Renal pelvis (tissue), 1 donor: ENCODE measurements at regions not wholly inside any gene's neighbourhood (a gene's known extent, or its start where the extent isn't known, plus 50 kb on each side); places are given as distances from the start of the nearest gene placed in this dataset.

Experiments used
- DNase-seq: peaks from one replicate; pipeline ENCODE4 v3.0.0-alpha.2; 2013

DNA sequence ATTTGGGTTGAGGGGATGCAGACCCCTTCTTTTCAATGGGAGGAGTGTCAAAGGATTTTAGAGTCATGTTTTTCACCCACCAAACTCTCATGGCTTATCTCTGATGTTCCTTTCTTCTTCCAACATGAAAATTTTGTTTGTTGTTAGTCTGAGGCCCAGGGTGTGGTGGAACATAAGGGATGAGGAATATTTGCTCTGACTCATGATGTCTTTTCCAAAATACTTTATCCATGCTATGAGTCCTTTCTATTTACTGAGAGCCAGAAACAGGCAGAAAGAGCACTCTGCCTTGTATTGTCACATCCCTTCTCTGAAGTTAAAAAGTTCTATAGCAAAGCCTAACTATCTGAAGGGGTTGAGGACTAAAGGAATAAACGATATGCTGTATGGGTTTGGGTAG is 61.6 kb upstream of the GYPA start:
- DNase-seq, result no peak

DNA sequence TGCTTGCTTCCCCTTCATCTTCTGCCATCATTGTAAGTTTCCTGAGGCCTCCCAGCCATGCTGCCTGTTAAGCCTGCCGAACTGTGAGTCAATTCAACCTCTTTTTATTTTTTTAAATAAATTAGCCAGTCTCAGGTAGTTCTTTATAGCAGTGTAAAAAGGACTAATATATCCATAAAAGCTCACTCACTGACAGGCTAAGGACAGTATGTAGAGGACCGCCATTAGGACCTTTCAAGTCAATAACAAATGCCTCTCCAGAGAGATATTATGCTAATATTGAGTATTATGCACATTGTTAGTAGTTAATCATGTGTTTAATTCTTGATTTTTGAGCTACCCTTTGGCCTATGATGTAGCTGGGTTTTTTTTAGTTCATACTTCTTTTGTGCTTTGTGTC is 62.6 kb upstream of the GYPA start:
- DNase-seq, result no peak

DNA sequence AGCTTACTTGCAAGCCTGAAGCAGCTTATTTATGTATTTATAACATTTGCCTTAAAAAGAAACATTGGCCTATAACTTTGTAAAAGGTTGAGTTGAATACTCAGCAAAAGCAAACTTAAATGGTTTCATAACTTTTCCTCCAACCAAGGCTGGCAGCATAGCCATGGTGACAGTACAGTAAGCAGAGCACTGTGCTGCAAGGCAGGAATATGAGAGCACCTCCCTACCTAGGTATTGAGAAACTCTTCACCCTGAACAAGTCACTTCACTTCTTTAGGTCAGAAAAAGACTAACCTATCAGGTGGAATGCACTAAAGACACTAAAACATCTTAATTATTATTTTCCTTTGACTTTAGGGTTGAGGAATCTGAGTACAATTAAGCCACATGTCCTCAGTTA is 63.9 kb upstream of the GYPA start:
- DNase-seq, result no peak

DNA sequence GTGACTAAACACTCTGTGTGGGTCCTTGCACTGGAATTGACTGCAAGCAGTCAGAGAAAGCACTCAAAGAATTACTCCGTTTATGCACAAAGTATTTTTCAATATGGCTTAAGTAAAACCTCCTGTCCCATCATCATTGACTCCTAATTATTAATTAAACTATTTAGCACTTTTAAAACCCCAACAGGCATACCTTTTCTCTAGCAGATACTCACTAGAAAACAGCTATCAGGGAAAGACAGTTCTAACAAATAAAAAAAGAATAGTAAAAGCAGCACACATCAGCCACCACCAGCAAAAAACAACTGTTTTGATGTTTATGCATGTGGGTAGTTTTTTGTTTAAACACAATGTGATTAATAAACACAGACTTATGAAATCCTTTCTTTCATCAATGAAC is 66.2 kb upstream of the GYPA start:
- DNase-seq, result no peak

DNA sequence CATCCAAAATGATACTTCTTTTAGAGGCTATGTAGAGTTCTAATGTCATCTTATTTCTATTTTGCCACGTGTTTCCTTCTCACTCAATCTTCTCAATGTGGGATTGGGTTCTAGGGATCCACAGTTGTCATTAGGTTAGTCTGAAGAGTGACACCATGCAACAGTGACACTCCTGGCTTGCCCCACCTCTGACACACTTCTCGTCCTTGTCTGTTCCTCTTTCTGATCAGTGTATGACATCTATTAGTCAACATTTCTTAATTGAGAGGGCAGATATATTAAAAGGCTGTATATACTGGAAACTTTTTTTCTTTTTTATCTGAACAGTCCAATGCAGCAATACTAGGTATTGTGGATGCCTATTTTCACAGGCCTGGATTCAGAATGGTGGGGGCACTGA is 67.6 kb upstream of the GYPA start:
- no peak for DNase-seq

DNA sequence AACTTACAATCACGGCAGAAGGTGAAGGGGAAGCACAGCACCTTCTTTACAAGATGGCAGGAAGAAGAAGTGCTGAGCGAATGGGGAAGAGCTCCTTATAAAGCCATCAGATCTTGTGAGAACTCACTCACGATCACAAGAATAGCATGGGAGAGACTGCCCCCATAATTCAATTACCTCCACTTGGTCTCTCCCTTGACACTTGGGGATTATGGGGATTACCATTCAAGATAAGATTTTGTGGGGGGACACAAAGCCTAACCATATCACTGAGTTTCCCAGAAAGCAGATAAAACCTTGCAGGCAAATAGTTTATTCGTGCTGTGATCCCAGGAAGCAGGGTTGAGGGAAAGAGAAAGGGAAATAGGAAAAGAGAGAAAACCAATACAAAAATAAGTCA is 69.0 kb upstream of the GYPA start:
- DNase-seq, result no peak

DNA sequence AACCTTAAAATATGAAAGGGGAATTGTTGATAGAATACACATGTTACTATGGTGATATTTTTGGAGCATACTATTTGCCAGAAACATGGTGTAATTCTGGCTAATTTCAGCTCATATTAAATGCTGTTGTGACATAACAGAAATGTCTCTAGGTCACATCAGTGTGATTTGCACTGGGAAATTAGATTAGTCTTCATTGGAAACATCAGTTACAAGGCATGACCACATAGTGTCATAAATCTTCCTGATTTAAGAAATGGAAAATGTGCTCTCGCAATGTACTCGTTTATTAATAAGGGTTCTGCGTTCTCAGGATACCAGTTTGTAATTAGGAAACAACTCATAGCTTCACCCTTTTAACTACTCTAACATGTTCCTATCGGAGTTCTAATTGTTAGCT is 72.9 kb upstream of the GYPA start:
- no peak for DNase-seq

DNA sequence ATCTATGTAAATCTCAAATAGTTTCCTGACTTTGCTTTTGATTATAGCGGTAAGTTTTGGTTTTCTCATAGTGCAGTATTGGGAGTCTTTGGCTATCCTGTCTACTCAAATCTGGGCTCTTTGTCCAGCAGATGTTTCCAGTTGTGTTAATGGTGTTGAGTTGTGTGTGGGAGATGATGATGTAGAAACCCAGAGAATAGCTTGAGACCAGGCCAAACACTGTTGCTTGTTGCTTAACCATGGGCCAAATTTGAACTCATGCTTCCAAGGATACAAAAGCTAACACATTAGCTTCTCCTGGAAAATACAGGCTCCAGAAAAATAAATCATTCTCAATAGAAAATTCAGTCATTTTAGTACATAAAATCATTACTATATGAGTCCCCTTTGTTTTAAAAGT is 82.6 kb upstream of the GYPA start:
- no peak for DNase-seq

DNA sequence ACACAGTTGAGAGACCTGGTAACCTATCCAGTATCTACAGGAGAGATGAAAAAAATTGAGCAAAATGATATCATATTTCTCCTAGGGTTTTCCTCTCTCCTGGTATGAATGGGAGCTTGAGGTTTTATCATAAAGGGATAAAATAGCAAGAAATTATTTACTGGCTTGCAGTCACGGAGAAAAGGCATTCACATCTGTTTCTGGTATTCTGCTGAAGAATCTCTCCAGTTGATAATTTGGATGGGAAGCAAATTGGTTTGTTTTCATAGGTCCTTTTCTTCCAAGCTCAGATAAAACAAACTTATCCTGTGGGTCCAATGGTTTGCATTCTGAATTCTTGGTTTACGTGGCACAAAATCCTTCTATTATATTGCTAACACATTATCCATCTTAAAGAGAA is 83.1 kb upstream of the GYPA start:
- no peak for DNase-seq

DNA sequence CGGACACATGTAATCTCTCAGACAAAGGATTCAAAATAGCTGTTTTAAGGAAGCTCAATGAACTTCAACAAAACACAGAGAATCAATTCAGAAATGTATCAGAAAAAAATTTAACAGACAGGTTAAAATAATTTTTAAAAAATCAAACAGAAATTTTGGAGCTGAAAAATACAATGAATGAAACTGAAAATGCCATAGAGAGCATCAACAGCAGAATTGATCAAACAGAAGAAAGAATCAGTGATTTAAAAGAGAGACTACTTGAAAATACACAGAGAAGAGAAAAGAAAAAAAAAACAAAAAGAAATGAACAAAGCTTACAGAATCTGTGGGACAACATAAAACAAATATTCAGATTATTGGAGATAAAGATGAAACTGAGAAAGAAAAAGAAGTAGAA is 118.8 kb upstream of the GYPA start:
- no peak for DNase-seq

DNA sequence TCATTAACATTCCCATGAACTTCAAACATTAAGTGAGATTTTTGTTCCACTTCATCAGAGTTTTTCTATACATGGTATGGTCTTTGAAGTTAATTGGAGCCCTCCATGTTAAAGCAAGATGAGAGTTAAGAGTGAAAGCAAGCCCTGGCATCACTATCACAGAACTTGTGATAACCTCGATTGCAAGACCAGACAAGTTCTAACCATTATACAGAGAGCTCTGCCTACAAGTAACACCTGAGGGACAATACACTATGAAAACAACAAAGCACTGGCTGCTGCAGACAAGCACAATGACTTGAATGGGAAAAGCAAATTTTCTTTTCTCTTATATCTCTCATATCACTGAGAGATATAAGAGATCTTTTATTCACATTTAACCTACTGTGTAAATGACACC is 126.6 kb upstream of the GYPA start:
- no peak for DNase-seq

DNA sequence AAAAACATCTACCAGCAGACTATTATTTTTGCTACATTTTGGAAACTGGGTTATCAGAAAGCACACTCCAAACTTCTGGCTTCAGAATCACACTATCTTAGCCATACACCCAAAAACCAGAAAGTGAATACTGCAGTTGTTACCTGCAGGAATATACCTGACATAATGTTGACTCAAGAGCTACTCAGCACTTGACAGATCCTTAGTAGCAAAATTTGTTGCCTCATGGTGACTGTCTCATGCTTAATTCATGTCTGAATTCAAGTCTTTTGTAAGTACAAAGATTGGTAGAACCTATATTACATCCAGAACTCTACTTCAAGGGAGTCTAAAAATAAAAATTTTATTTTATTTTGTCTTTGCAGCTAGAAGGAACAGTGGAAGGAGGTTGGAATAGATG is 140.2 kb upstream of the GYPA start:
- DNase-seq, result no peak

DNA sequence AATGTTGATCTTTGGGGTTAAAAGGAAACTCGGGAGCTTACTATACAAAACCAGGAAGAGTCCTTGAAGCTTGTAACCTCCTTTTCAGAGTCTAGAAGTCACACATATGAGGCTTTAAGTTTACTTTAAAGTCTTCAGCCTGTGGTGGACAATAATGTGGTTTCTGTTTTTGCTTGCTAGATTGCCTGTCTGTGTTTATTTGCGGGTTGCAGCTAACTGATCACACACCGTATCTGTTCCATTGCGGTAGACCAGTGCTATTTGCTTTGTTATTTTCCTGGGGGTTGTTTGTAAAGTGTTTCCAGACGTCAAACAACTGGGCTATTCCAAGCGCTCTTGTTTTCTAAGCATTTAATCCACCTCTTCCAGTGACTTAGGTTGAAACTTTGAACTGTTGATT is 143.0 kb upstream of the GYPA start:
- DNase-seq, result no peak

DNA sequence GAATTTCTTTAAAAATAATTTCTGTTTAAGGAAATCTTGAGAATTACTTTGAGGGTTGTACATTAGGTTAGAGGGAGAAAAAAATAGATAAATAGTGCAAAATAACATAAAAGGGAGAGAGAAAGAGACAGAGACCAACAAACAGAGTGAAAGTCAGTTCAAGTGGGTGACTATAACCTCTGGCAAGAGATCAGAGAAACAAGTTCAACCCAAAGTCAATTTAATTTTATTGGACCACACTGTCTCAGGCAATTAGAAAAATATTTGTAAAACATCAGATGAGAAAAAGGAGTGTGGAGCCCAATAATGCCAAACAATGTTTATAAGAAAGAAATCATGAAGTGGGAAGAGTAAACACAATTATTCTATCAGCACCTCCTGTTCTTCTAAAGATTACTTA is 143.5 kb upstream of the GYPA start:
- DNase-seq, result no peak

DNA sequence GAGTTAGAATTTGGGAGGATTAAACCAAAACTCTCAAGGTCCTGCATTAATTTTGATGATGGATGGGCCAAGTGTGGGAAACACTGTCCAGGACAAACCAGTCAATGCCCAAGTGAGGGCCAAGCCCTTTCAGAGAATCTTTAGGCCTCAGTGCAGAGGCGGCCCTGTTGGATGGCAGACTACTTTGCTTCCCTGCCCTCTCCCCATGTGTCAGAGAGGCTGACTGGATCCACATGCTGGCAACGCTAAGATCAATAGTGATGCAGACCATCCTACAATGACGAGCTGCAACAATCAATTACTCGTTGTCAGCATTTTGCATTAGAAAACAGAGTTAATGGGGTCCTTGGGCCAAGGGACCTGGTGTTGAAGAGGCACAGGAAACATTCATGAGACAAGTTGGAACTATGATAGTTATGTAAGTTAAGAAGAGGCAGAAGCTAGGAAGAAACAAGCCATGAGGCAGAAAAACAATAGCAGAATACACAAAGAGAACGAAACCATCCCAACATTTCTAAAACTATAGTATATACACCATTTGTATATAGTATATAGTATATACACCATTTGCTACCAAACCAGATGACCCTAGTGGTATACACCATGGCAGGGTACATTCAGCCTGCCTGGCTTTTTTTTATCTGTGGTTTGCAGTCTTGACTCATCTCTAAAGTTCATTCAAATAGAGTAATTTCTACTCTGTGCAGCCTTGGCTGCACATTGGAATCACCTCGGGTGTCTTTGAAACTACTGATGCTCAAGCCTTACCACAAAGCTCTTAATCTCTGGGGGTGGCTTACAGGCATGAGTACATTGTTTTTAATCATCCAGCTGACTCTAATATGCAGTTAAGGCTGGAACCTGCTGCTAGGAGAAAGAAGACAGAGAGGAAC is 147.7 kb upstream of the GYPA start:
- no peak for DNase-seq

DNA sequence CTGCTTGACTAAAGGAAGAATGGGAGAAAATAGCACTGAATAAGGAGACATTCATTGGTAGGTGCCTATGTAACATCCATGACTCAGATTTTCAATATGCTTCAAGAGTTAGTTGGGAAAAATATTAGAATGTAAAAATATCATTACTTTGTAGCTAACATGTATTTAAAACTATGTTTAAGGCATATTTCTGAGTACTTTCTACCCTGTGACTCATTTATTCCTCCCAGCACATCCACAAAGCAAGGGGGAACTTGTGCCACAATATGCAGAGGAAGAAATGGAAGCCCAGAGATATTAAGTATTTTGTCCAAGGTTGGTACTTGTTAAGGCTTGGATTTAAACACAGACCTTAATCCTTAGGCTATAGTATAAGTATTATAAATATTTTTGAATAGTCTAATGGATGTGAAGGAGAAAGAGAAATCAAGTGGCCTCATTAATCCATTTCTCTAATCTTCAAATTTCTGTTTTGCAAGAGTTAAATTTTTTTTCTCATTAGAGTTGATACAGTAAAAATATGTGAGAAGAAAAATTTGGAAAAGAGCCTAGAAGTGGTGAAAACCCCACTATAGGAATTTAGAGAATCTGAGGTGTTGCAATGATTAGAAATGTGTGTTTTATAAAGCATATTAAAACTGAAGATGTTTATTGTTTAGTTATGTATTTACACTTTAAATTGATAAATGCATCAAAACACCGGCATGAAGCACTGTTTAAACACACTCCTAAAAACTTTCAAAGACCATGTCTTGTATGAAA is 149.3 kb upstream of the GYPA start:
- no peak for DNase-seq

DNA sequence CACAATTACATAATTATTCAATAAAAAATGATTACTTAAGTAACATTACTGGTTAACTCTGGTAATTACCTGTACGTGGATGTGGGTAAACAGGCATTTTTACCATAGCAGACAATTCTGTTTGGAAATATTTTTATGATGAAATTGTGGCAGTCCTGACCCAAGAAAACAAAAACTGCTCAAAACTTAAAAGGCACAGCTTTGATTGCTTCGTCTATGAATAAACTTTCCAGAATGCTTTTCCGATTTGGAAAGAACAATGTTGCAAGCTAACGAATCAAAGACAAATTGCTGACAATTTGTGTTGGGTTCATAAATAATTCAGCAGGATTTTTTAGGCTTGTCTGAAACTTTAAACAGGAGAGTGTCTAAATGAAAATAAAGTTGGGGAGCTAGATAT is 150.6 kb upstream of the GYPA start:
- DNase-seq, result no peak

DNA sequence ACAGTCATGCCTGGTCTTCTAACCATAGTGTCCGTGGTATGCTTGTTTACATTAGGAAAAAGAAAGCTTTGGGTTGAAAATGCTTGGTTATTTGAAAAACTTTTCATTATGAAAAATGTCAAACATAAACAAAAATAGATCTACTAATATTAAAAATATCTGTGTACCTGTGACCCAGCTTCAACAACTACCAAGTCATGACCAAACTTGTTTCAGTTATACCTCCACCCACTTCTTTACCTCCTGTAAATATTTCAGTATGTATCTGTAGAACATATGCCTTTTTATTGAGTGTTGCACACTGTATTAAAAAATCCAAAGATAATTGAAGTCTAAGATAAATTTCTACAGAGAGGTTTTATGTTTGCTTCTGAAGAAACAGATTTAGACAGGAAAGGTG is 153.7 kb upstream of the GYPA start:
- DNase-seq, result no peak

DNA sequence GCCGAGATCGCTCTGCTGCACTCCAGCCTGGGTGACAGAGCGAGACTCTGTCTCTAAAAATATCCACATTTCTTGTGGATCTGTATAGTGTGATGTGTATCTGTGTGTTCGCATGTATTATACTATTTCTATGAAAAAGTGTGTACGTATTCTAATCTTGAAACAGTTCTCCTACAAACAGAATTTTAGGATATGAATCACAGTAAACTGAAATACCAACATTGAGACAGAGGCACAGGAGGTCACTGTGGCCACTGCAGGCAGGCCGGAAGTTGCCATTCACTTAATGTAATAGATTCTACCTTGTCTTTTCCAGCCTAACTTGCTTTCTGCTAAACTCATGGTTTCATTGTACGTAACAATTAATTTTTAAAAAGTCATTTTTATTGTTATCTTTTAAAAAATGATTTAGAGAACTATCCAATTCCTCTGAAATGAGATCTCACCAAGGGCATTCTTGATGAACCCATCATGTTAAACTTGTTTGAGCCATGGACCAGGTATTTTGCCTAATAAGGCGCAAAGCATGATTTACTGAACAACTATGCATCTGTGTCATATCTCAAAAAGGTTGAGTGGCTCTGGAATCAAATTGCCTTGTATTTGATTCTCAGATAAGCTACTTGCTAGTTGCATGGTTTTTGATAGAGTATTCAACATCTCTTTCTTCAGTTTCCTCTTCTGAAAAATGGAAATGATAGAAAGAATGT is 154.9 kb upstream of the GYPA start:
- no peak for DNase-seq

DNA sequence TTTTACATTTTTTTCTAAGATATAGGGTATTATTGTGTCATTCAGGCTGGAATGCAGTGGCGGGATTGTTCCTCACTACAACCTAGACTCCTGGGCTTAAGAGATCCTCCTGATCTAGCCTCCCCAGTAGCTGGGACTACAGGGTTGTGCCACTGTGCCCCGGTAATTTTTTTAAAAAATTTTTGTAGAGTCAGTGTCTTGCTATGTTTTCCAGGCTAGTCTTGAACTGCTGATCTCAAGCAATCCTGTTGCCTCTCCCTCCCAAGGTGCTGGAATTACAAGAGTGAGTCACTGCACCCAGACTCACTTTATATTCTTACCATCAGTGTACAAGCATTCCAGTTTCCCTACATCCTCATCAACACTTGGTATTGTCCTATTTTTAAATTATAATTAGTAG is 156.4 kb upstream of the GYPA start:
- no peak for DNase-seq

DNA sequence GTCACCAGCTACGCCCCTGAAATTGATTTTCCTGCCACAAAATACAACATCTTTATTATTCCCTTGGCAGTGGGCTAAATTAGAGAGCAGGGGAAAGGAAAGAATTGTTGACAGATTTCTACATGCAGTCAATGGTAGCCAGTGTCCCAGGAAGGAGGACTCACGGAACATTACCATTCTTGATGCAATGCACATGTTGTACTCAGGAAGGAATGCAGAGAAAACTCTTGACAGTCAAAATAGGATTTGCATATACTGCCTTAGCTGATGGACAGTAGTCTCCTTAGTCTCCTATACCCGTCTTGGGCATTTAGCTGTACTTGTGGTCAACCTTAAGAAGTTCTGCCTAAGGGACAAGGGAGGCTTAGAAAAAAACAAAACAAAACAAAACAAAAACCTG is 158.0 kb upstream of the GYPA start:
- no peak for DNase-seq

DNA sequence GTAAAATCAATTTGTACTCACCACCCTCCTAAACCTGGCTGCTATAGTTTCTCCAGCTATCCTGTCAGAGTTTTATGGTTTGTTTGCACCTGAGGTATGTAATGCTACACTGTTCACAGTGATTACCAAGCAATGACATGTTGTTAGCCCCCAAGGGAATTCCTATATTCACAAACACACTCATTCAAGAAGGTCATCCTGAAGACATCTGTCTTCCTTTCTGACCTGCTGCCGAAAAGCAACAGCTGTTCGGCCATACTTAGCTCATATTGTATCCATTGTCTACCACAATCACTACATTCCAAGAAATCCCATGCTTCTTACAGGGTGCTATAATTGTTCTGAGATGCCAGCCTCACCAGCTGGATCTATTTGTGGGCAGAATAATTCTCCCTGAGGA is 160.1 kb upstream of the GYPA start:
- no peak for DNase-seq
